ENCODE measurements at regions not wholly inside any gene's neighbourhood (a gene's known extent, or its start where the extent isn't known, plus 50 kb on each side); places are given as distances from the start of the nearest gene placed in this dataset.
A peak's percentile ranks its signal among the peaks of the same experiment; 100 is the strongest.

DNA sequence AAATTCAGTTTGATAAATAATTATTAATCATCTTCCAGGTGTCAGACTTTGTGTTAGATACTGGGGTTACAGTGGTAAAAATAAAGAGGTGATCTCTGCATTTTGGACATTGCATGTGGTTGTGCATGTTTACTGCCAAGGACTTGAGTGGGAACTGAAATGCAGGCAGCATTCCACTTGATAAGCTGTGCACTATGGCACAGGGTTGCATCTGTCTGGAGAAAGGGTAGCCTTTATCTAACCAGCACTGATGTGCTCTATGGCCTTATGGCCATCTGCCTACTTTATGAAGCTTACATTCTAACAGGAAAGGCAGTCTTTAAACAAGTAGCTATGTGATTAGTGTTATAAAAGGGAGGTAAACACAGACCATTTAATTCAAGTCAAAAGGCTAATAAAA lies 53.0 kb upstream of the MLIP start (continued):
- no peak for TF ChIP-seq NFIC (IDR thresholded peaks at IDR 0.05; ENCODE audit: borderline replicate concordance)
- no peak for TF ChIP-seq RFX5 (IDR thresholded peaks at IDR 0.05; ENCODE audit: low read length)
- TF ChIP-seq EP300 (IDR thresholded peaks at IDR 0.05; ENCODE audit: borderline replicate concordance in 1 of 2, low read depth in 1 of 2, low read length in 1 of 2), result no peak
- no peak for TF ChIP-seq TCF12 (IDR thresholded peaks at IDR 0.05)
- no peak for TF ChIP-seq FOSL2 (IDR thresholded peaks at IDR 0.05; ENCODE audit: borderline replicate concordance, low read depth)
- TF ChIP-seq GATA2 (CRISPR knock-in tag; IDR thresholded peaks at IDR 0.05), result no peak
- no peak for TF ChIP-seq GABPA (IDR thresholded peaks at IDR 0.05; ENCODE audit: low read depth)
- TF ChIP-seq, protein P1, sequence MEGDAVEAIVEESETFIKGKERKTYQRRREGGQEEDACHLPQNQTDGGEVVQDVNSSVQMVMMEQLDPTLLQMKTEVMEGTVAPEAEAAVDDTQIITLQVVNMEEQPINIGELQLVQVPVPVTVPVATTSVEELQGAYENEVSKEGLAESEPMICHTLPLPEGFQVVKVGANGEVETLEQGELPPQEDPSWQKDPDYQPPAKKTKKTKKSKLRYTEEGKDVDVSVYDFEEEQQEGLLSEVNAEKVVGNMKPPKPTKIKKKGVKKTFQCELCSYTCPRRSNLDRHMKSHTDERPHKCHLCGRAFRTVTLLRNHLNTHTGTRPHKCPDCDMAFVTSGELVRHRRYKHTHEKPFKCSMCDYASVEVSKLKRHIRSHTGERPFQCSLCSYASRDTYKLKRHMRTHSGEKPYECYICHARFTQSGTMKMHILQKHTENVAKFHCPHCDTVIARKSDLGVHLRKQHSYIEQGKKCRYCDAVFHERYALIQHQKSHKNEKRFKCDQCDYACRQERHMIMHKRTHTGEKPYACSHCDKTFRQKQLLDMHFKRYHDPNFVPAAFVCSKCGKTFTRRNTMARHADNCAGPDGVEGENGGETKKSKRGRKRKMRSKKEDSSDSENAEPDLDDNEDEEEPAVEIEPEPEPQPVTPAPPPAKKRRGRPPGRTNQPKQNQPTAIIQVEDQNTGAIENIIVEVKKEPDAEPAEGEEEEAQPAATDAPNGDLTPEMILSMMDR (IDR thresholded peaks at IDR 0.05), result no peak

DNA sequence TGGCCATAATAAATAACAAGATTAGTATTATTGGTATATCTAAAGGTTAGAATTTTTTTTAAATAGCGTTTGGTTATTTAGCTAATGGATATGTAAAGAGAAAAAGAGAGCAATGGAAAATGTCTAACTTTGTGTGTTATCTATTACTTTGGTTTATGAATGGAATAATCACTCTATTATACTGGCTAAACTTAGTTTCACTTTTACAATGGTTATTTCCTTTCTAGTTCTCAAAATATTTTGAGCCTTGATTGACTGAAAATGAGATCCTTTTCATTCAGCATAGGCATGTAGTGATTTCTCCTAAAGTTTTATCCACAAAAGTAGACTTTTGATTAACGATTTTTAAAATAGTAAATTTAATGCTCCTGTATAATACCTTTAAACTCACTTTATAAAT lies 51.6 kb upstream of the MLIP start:
- no peak for TF ChIP-seq ELF1 (IDR thresholded peaks at IDR 0.05)
- no peak for TF ChIP-seq FOXJ3 (CRISPR knock-in tag; IDR thresholded peaks at IDR 0.05)
- TF ChIP-seq, protein P2, sequence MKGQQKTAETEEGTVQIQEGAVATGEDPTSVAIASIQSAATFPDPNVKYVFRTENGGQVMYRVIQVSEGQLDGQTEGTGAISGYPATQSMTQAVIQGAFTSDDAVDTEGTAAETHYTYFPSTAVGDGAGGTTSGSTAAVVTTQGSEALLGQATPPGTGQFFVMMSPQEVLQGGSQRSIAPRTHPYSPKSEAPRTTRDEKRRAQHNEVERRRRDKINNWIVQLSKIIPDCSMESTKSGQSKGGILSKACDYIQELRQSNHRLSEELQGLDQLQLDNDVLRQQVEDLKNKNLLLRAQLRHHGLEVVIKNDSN (IDR thresholded peaks at IDR 0.05; ENCODE audit: borderline replicate concordance, low read depth), result no peak
- no peak for TF ChIP-seq FOSL2 (IDR thresholded peaks at IDR 0.05; ENCODE audit: borderline replicate concordance, low read depth)
- no peak for TF ChIP-seq JUND (IDR thresholded peaks at IDR 0.05)
- TF ChIP-seq GABPA (IDR thresholded peaks at IDR 0.05; ENCODE audit: low read depth), result no peak
- TF ChIP-seq, protein P3, sequence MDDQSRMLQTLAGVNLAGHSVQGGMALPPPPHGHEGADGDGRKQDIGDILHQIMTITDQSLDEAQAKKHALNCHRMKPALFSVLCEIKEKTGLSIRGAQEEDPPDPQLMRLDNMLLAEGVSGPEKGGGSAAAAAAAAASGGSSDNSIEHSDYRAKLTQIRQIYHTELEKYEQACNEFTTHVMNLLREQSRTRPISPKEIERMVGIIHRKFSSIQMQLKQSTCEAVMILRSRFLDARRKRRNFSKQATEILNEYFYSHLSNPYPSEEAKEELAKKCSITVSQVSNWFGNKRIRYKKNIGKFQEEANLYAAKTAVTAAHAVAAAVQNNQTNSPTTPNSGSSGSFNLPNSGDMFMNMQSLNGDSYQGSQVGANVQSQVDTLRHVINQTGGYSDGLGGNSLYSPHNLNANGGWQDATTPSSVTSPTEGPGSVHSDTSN (IDR thresholded peaks at IDR 0.05), result no peak
- TF ChIP-seq TEAD4 (IDR thresholded peaks at IDR 0.05; ENCODE audit: borderline replicate concordance, insufficient read depth), result no peak
- no peak for TF ChIP-seq SMC3 (IDR thresholded peaks at IDR 0.05; ENCODE audit: low read depth, low read length)
- no peak for TF ChIP-seq MEF2A (IDR thresholded peaks at IDR 0.05; ENCODE audit: borderline replicate concordance, low read depth)
- no peak for TF ChIP-seq YY1 (IDR thresholded peaks at IDR 0.05; ENCODE audit: low read depth)
- TF ChIP-seq, protein P4, sequence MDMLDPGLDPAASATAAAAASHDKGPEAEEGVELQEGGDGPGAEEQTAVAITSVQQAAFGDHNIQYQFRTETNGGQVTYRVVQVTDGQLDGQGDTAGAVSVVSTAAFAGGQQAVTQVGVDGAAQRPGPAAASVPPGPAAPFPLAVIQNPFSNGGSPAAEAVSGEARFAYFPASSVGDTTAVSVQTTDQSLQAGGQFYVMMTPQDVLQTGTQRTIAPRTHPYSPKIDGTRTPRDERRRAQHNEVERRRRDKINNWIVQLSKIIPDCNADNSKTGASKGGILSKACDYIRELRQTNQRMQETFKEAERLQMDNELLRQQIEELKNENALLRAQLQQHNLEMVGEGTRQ (IDR thresholded peaks at IDR 0.05; ENCODE audit: borderline replicate concordance, low read depth, low read length), result no peak
- TF ChIP-seq, protein P5, sequence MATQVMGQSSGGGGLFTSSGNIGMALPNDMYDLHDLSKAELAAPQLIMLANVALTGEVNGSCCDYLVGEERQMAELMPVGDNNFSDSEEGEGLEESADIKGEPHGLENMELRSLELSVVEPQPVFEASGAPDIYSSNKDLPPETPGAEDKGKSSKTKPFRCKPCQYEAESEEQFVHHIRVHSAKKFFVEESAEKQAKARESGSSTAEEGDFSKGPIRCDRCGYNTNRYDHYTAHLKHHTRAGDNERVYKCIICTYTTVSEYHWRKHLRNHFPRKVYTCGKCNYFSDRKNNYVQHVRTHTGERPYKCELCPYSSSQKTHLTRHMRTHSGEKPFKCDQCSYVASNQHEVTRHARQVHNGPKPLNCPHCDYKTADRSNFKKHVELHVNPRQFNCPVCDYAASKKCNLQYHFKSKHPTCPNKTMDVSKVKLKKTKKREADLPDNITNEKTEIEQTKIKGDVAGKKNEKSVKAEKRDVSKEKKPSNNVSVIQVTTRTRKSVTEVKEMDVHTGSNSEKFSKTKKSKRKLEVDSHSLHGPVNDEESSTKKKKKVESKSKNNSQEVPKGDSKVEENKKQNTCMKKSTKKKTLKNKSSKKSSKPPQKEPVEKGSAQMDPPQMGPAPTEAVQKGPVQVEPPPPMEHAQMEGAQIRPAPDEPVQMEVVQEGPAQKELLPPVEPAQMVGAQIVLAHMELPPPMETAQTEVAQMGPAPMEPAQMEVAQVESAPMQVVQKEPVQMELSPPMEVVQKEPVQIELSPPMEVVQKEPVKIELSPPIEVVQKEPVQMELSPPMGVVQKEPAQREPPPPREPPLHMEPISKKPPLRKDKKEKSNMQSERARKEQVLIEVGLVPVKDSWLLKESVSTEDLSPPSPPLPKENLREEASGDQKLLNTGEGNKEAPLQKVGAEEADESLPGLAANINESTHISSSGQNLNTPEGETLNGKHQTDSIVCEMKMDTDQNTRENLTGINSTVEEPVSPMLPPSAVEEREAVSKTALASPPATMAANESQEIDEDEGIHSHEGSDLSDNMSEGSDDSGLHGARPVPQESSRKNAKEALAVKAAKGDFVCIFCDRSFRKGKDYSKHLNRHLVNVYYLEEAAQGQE (IDR thresholded peaks at IDR 0.05; ENCODE audit: low read depth, low read length), result no peak
- TF ChIP-seq FOXM1 (IDR thresholded peaks at IDR 0.05; ENCODE audit: low read depth), result no peak
- TF ChIP-seq, protein P1 (IDR thresholded peaks at IDR 0.05), result no peak
- TF ChIP-seq NFIC (IDR thresholded peaks at IDR 0.05; ENCODE audit: borderline replicate concordance), result no peak
- Histone ChIP-seq H4K20me1 (ENCODE audit: insufficient read depth) (no peaks in the 10 kb centered on the region), H3K4me2 (no peak overlapping the region), H3K4me3 (ENCODE audit: low read depth in 2 of 2, low read length in 1 of 2) (no peak overlapping the region), H3K36me3 (replicated peaks in 1 of 2; ENCODE audit: control insufficient read depth in 1 of 2, insufficient read depth in 2 of 2, low read length in 1 of 2) (no peaks in the 10 kb centered on the region), H3K27me3 (ENCODE audit: insufficient read depth) (no peaks in the 10 kb centered on the region), H3K79me2 (ENCODE audit: insufficient read depth) (no peaks in the 10 kb centered on the region), H3K27ac (ENCODE audit: low read depth in 2 of 2, low read length in 1 of 2) (peak overlapping the region in 1 of 2 experiments; percentile 47; a peak in 1 of 4 replicates), H3K9ac (no peak overlapping the region), H3K9me3 (no peaks in the 10 kb centered on the region), H3F3A (replicated peaks; ENCODE audit: insufficient read depth) (no peaks in the 10 kb centered on the region), H3K4me1 (ENCODE audit: control insufficient read depth in 1 of 2, insufficient read depth in 2 of 2, low read depth in 1 of 2, low read length in 1 of 2) (peaks cover 0 to 8% of the 10 kb centered on the region in 2 experiments; a peak in 1 of 4 replicates), H3K9me2 (no peaks in the 10 kb centered on the region), H2AFZ (ENCODE audit: low read depth) (peak overlapping the region; percentile 5; the same call in 1 of the 2 replicates)
- WGBS (ENCODE audit: low lambda C conversion rate), result 3% methylated on average over 2 of the region's 2 CpGs
- POLR2A ChIA-PET, result no interaction called here
- DNase-seq, result no peak
- CTCF ChIA-PET, result no interaction called here
